DND-41 (cell line): ENCODE measurements at regions not wholly inside any gene's neighbourhood (a gene's known extent, or its start where the extent isn't known, plus 50 kb on each side); places are given as distances from the start of the nearest gene placed in this dataset.

Experiments used
- EZH2 ChIP-seq: IDR thresholded peaks from 3 replicates; pipeline ENCODE4 v1.6.1; 2012; ENCODE audit warnings: borderline replicate concordance, low read depth, mild to moderate bottlenecking, moderate library complexity, low read length, inconsistent platforms; ENCODE audit not compliant: severe bottlenecking
- TF ChIP-seq, protein P1 (sequence below): IDR thresholded peaks from 2 replicates; pipeline ENCODE4 v1.5.1; 2012; ENCODE audit warnings: borderline replicate concordance, low read length, moderate library complexity, mild to moderate bottlenecking; ENCODE audit not compliant: poor library complexity, severe bottlenecking; ENCODE audit errors: extremely low read depth

GRCh38 chr12:22802883-22803630, 178.1 kb downstream of the ETNK1 start:
- TF ChIP-seq, protein P1, sequence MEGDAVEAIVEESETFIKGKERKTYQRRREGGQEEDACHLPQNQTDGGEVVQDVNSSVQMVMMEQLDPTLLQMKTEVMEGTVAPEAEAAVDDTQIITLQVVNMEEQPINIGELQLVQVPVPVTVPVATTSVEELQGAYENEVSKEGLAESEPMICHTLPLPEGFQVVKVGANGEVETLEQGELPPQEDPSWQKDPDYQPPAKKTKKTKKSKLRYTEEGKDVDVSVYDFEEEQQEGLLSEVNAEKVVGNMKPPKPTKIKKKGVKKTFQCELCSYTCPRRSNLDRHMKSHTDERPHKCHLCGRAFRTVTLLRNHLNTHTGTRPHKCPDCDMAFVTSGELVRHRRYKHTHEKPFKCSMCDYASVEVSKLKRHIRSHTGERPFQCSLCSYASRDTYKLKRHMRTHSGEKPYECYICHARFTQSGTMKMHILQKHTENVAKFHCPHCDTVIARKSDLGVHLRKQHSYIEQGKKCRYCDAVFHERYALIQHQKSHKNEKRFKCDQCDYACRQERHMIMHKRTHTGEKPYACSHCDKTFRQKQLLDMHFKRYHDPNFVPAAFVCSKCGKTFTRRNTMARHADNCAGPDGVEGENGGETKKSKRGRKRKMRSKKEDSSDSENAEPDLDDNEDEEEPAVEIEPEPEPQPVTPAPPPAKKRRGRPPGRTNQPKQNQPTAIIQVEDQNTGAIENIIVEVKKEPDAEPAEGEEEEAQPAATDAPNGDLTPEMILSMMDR, result no peak
- TF ChIP-seq EZH2, result no peak
